K562 (cell line): ENCODE measurements at regions not wholly inside any gene's neighbourhood (a gene's known extent, or its start where the extent isn't known, plus 50 kb on each side); places are given as distances from the start of the nearest gene placed in this dataset.

Experiments
- ATAC-seq: fragments of 200-7000 bp; cut with Tn5 transposase; 3 replicates; pipeline ENCODE4 v1.9.1; 2020; ENCODE audit warnings: moderate library complexity
- BruUV-seq: library from RNA; stranded (reverse); fragments of 400-500 nt; replicated peaks from 2 replicates; lab custom pipeline; 2021; lab: Mats Ljungman, UMichigan
- CTCF ChIA-PET: fragments of 300-600 bp; formaldehyde crosslinking; extraction: SDS; loops from one replicate; lab custom pipeline; 2021; ENCODE audit warnings: low intra/inter-chr PET ratio; lab: Yijun Ruan, JAX
- POLR2A ChIA-PET: fragments of 300-600, 350-650 bp; sonication (Branson Sonifier 250); formaldehyde crosslinking; extraction: SDS; loops from one replicate; lab custom pipeline; 2021; ENCODE audit warnings: antibody characterized with exemption, inconsistent platforms; lab: Yijun Ruan, JAX
- DNase-seq, 4 experiments: peaks; one replicate each; pipeline versions ENCODE4 v3.0.0 to v3.0.0-alpha.2; 2011 to 2018; ENCODE audit warnings: low spot score in 3 of 4, mixed read lengths in 3 of 4; ENCODE audit errors: extremely low read depth in 1 of 4
- FAIRE-seq: peaks from 2 replicates; lab custom pipeline; 2011; peaks lifted over from hg19 to GRCh38; lab: Jason Lieb, UNC
- H2AFZ ChIP-seq: 2 replicates; pipeline ENCODE4 v1.6.0; 2011; ENCODE audit warnings: low read depth, low read length, control low read depth, inconsistent platforms
- H3K27ac ChIP-seq: fragments of 200-600 bp; 3 replicates; pipeline ENCODE4 v1.8.0; 2011; ENCODE audit warnings: low read depth, mild to moderate bottlenecking, control low read depth, inconsistent platforms, low read length, moderate library complexity, mixed read lengths; ENCODE audit errors: extremely low read depth
- H3K27me3 ChIP-seq, 2 experiments: fragments of 300-600 bp in 1 of 2; 2 replicates in 1 of 2; 3 replicates in 1 of 2; pipeline versions ENCODE4 v1.6.0 to v1.8.0; 2011; ENCODE audit warnings: inconsistent platforms in 2 of 2, low read length in 2 of 2, mild to moderate bottlenecking in 1 of 2, mixed read lengths in 1 of 2, moderate library complexity in 1 of 2; ENCODE audit not compliant: control insufficient read depth in 2 of 2, insufficient read depth in 2 of 2
- H3K36me3 ChIP-seq: fragments of 300-600 bp; 3 replicates; pipeline ENCODE4 v1.8.0; 2011; ENCODE audit warnings: mild to moderate bottlenecking, low read length, inconsistent platforms; ENCODE audit not compliant: control insufficient read depth, insufficient read depth
- H3K4me1 ChIP-seq, 2 experiments: fragments of 200-600 bp in 1 of 2; replicated peaks in 1 of 2; 2 replicates in 1 of 2; 3 replicates in 1 of 2; pipeline versions ENCODE4 v1.5.1 to v1.8.0; 2011; ENCODE audit warnings: inconsistent platforms in 2 of 2, low read length in 2 of 2, mild to moderate bottlenecking in 1 of 2, mixed read lengths in 1 of 2, moderate library complexity in 1 of 2; ENCODE audit not compliant: control insufficient read depth in 2 of 2, insufficient read depth in 2 of 2
- H3K4me2 ChIP-seq: 2 replicates; pipeline ENCODE4 v1.6.1; 2011; ENCODE audit warnings: low read length, control low read depth, inconsistent platforms, mixed read lengths; ENCODE audit not compliant: insufficient read depth
- H3K4me3 ChIP-seq: fragments of 200-600 bp; sonication (generic), shearing (Covaris generic); 2 replicates; pipeline ENCODE4 v1.5.1; 2016; ENCODE audit warnings: control low read depth, inconsistent platforms
- H3K79me2 ChIP-seq: fragments of 200-600 bp; 3 replicates; pipeline ENCODE4 v1.8.0; 2011; ENCODE audit warnings: low read length, inconsistent platforms; ENCODE audit not compliant: control insufficient read depth, insufficient read depth
- H3K9ac ChIP-seq, 2 experiments: 2 replicates each; pipeline versions ENCODE4 v1.6.0 to v1.6.1; 2011; ENCODE audit warnings: low read depth in 2 of 2, low read length in 2 of 2, control low read depth in 1 of 2, inconsistent platforms in 1 of 2, mild to moderate bottlenecking in 1 of 2, mixed read lengths in 1 of 2; ENCODE audit not compliant: insufficient read depth in 1 of 2
- H3K9me1 ChIP-seq: one replicate; pipeline ENCODE4 v1.6.0; 2011; ENCODE audit warnings: inconsistent platforms, mild to moderate bottlenecking, low read length, moderate library complexity; ENCODE audit not compliant: control insufficient read depth, insufficient read depth
- H3K9me3 ChIP-seq: replicated peaks from 2 replicates; pipeline ENCODE4 v1.5.1; 2011; ENCODE audit warnings: low read depth, low read length, inconsistent platforms; ENCODE audit not compliant: control insufficient read depth, insufficient read depth
- H4K20me1 ChIP-seq: replicated peaks from 2 replicates; pipeline ENCODE4 v1.6.1; 2011; ENCODE audit warnings: low read length, inconsistent platforms, mixed read lengths; ENCODE audit not compliant: control insufficient read depth, insufficient read depth
- BHLHE40 ChIP-seq: IDR thresholded peaks from 2 replicates; pipeline ENCODE4 v1.6.1; 2011; ENCODE audit warnings: low read length, improper control_type of control experiment
- ILK ChIP-seq: fragments of 450-650 bp; IDR thresholded peaks from 2 replicates; pipeline ENCODE4 v1.6.1; 2016; ENCODE audit warnings: missing genetic modification characterization, low read depth, mild to moderate bottlenecking, missing compliant biosample characterization, moderate library complexity, borderline replicate concordance
- SIRT6 ChIP-seq: IDR thresholded peaks from one replicate; pipeline ENCODE4 v1.6.1; 2012; ENCODE audit warnings: low read depth, mild to moderate bottlenecking, control low read depth, inconsistent platforms, low read length, moderate library complexity
- TBL1XR1 ChIP-seq, 2 experiments: IDR thresholded peaks; 2 replicates each; pipeline ENCODE4 v1.6.1; 2012; ENCODE audit warnings: improper control_type of control experiment in 2 of 2, low read length in 2 of 2, mild to moderate bottlenecking in 1 of 2
- TCF7 ChIP-seq: sonication (generic); IDR thresholded peaks from 2 replicates; pipeline ENCODE4 v1.6.1; 2016; ENCODE audit warnings: antibody characterized with exemption, borderline replicate concordance
- TEAD2 ChIP-seq: fragments of 450-650 bp; IDR thresholded peaks from 2 replicates; pipeline ENCODE4 v1.6.1; 2016; ENCODE audit warnings: missing genetic modification characterization, control low read depth, missing compliant biosample characterization
- ZNF586 ChIP-seq: fragments of 450-650 bp; formaldehyde crosslinking; conservative IDR thresholded peaks from 2 replicates; pipeline ENCODE4 v1.4.0; 2020; ENCODE audit warnings: mild to moderate bottlenecking, moderate library complexity
- ZNF644 ChIP-seq: fragments of 200-800 bp; sonication (Bioruptor generic); IDR thresholded peaks from 2 replicates; pipeline ENCODE4 v1.6.1; 2016; ENCODE audit warnings: low read depth, missing genetic modification characterization, missing compliant biosample characterization
- WGBS: fragments of 100-300 bp; shearing (Covaris generic); methylation state at CpG from one replicate; pipeline ENCODE4 v1.1.6; 2016; ENCODE audit warnings: low coverage, mixed read lengths; ENCODE audit not compliant: insufficient coverage; ENCODE audit errors: missing lambda C conversion rate; 5-methylcytosine and 5-hydroxymethylcytosine counted together
- in situ Hi-C: fragments of 300-500 bp; cut with MboI; formaldehyde crosslinking; loops from 4 replicates; pipeline ENCODE4 v1.15.0; 2018; ENCODE audit warnings: inconsistent platforms, mixed read lengths
- intact Hi-C: fragments of 100-400 bp; cut with micrococcal nuclease; formaldehyde crosslinking; loops from 2 replicates; pipeline ENCODE4 v1.14.2; 2022
- TF ChIP-seq, protein P1 (sequence below): fragments of 450-650 bp; formaldehyde crosslinking; IDR thresholded peaks from 2 replicates; pipeline ENCODE4 v1.4.0; 2022; ENCODE audit warnings: mild to moderate bottlenecking, moderate library complexity
- TF ChIP-seq, protein P2 (sequence below): fragments of 450-650 bp; IDR thresholded peaks from 2 replicates; pipeline ENCODE4 v1.6.1; 2016; ENCODE audit warnings: borderline replicate concordance
- TF ChIP-seq, protein P3 (sequence below): fragments of 250-450 bp; sonication (Bioruptor Pico); IDR thresholded peaks from 2 replicates; pipeline ENCODE4 v1.5.0; 2020; ENCODE audit warnings: mild to moderate bottlenecking
- TF ChIP-seq, protein P4 (sequence below): fragments of 250-450 bp; sonication (Bioruptor Pico); IDR thresholded peaks from 2 replicates; pipeline ENCODE4 v1.6.1; 2021; ENCODE audit warnings: mild to moderate bottlenecking

GRCh38 chr9:1875251-1875851 lies 139.8 kb upstream of the SMARCA2 start:
- DNase-seq, result no peak
- intact Hi-C loops (loop anchor here (10.0 kb wide), 1 partner anchor 991 kb away; no protein-coding TSS in a partner anchor), in situ Hi-C loops (no loop called here)
- Histone ChIP-seq H4K20me1 (no peaks in the 10 kb centered on the region), H3K36me3 (no peaks in the 10 kb centered on the region), H3K9me3 (no peaks in the 10 kb centered on the region), H3K79me2 (no peaks in the 10 kb centered on the region), H3K27me3 (no peaks in the 10 kb centered on the region), H3K4me2 (no peak overlapping the region), H2AFZ (no peak overlapping the region), H3K9me1 (no peaks in the 10 kb centered on the region), H3K9ac (no peak overlapping the region), H3K4me1 (no peaks in the 10 kb centered on the region), H3K4me3 (no peak overlapping the region), H3K27ac (no peak overlapping the region)
- ChIA-PET CTCF (no interaction called here), POLR2A (no interaction called here)
- 0% methylated on average over 8 of the region's 8 CpGs for WGBS
- ATAC-seq, result no peak
- no peak for FAIRE-seq
- no TSS peak for BruUV-seq
- TF ChIP-seq ZNF586, result no peak
- TF ChIP-seq ZNF644, result no peak
- no peak for TF ChIP-seq TEAD2 (tag)
- no peak for TF ChIP-seq TCF7
- TF ChIP-seq, protein P1, sequence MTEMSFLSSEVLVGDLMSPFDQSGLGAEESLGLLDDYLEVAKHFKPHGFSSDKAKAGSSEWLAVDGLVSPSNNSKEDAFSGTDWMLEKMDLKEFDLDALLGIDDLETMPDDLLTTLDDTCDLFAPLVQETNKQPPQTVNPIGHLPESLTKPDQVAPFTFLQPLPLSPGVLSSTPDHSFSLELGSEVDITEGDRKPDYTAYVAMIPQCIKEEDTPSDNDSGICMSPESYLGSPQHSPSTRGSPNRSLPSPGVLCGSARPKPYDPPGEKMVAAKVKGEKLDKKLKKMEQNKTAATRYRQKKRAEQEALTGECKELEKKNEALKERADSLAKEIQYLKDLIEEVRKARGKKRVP (CRISPR knock-in tag), result no peak
- no peak for TF ChIP-seq ILK (tag)
- TF ChIP-seq, protein P2, sequence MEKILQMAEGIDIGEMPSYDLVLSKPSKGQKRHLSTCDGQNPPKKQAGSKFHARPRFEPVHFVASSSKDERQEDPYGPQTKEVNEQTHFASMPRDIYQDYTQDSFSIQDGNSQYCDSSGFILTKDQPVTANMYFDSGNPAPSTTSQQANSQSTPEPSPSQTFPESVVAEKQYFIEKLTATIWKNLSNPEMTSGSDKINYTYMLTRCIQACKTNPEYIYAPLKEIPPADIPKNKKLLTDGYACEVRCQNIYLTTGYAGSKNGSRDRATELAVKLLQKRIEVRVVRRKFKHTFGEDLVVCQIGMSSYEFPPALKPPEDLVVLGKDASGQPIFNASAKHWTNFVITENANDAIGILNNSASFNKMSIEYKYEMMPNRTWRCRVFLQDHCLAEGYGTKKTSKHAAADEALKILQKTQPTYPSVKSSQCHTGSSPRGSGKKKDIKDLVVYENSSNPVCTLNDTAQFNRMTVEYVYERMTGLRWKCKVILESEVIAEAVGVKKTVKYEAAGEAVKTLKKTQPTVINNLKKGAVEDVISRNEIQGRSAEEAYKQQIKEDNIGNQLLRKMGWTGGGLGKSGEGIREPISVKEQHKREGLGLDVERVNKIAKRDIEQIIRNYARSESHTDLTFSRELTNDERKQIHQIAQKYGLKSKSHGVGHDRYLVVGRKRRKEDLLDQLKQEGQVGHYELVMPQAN, result no peak
- TF ChIP-seq, protein P3, sequence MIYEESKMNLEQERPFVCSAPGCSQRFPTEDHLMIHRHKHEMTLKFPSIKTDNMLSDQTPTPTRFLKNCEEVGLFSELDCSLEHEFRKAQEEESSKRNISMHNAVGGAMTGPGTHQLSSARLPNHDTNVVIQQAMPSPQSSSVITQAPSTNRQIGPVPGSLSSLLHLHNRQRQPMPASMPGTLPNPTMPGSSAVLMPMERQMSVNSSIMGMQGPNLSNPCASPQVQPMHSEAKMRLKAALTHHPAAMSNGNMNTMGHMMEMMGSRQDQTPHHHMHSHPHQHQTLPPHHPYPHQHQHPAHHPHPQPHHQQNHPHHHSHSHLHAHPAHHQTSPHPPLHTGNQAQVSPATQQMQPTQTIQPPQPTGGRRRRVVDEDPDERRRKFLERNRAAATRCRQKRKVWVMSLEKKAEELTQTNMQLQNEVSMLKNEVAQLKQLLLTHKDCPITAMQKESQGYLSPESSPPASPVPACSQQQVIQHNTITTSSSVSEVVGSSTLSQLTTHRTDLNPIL (CRISPR knock-in tag), result no peak
- TF ChIP-seq BHLHE40, result no peak
- no peak for TF ChIP-seq TBL1XR1 (IDR thresholded peaks at IDR 0.05; ENCODE audit: low read length in 2 of 2)
- TF ChIP-seq, protein P4, sequence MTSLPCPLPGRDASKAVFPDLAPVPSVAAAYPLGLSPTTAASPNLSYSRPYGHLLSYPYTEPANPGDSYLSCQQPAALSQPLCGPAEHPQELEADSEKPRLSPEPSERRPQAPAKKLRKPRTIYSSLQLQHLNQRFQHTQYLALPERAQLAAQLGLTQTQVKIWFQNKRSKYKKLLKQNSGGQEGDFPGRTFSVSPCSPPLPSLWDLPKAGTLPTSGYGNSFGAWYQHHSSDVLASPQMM, result no peak
- TF ChIP-seq SIRT6, result no peak
